SK-N-SH treated with all-trans-retinoic acid at 6 μM for 48 hours (cell line): ENCODE measurements at regions not wholly inside any gene's neighbourhood (a gene's known extent, or its start where the extent isn't known, plus 50 kb on each side); places are given as distances from the start of the nearest gene placed in this dataset.
"Not testable (repeated sequence)": the region's sequence is repeated elsewhere in the genome, so short reads cannot be mapped to it uniquely, and the experiment has no call there.

Source experiments
- ATAC-seq: fragments of 200-7000 bp; cut with Tn5 transposase; 3 replicates; pipeline ENCODE4 v1.9.1; 2020; ENCODE audit warnings: mild to moderate bottlenecking, moderate library complexity
- ARNTL ChIP-seq: fragments of 450-650 bp; formaldehyde crosslinking; IDR thresholded peaks from 2 replicates; pipeline ENCODE4 v1.5.0; 2020; ENCODE audit warnings: low read depth, mild to moderate bottlenecking, moderate library complexity, borderline replicate concordance
- BACH2 ChIP-seq: fragments of 250-450 bp; sonication (Bioruptor Pico); IDR thresholded peaks from 2 replicates; pipeline ENCODE4 v1.9.0; 2021; ENCODE audit warnings: mild to moderate bottlenecking, borderline replicate concordance
- CSDC2 ChIP-seq: fragments of 250-450 bp; sonication (Bioruptor Pico); IDR thresholded peaks from 2 replicates; pipeline ENCODE4 v1.5.0; 2020; ENCODE audit warnings: mild to moderate bottlenecking, moderate library complexity
- ESRRG ChIP-seq: fragments of 250-450 bp; sonication (Bioruptor Pico); IDR thresholded peaks from 2 replicates; pipeline ENCODE4 v1.6.1; 2021; ENCODE audit warnings: mild to moderate bottlenecking
- GLIS3 ChIP-seq: fragments of 250-450 bp; sonication (Bioruptor Pico); IDR thresholded peaks from 2 replicates; pipeline ENCODE4 v1.5.0; 2020; ENCODE audit warnings: mild to moderate bottlenecking, moderate library complexity
- ISL1 ChIP-seq: fragments of 250-450 bp; sonication (Bioruptor Pico); IDR thresholded peaks from 2 replicates; pipeline ENCODE4 v2.1.2; 2022; ENCODE audit warnings: mild to moderate bottlenecking, moderate library complexity
- PATZ1 ChIP-seq: fragments of 250-450 bp; sonication (Bioruptor Pico); IDR thresholded peaks from 2 replicates; pipeline ENCODE4 v1.8.0; 2020; ENCODE audit warnings: mild to moderate bottlenecking, moderate library complexity, borderline replicate concordance
- PPARA ChIP-seq: fragments of 250-450 bp; sonication (Bioruptor Pico); IDR thresholded peaks from 2 replicates; pipeline ENCODE4 v1.5.0; 2020; ENCODE audit warnings: mild to moderate bottlenecking, borderline replicate concordance
- RARB ChIP-seq: fragments of 250-450 bp; sonication (Bioruptor Pico); IDR thresholded peaks from 2 replicates; pipeline ENCODE4 v1.8.0; 2021; ENCODE audit warnings: mild to moderate bottlenecking, moderate library complexity
- SNAI2 ChIP-seq: fragments of 250-450 bp; sonication (Bioruptor Pico); IDR thresholded peaks from 2 replicates; pipeline ENCODE4 v1.5.0; 2020; ENCODE audit warnings: mild to moderate bottlenecking, moderate library complexity
- TCF4 ChIP-seq: fragments of 250-450 bp; sonication (Bioruptor Pico); IDR thresholded peaks from 2 replicates; pipeline ENCODE4 v1.8.0; 2021; ENCODE audit warnings: mild to moderate bottlenecking, moderate library complexity, borderline replicate concordance
- TOX ChIP-seq: fragments of 250-450 bp; sonication (Bioruptor Pico); IDR thresholded peaks from 2 replicates; pipeline ENCODE4 v1.8.0; 2021; ENCODE audit warnings: mild to moderate bottlenecking, moderate library complexity, borderline replicate concordance
- TSHZ2 ChIP-seq: fragments of 250-450 bp; sonication (Bioruptor Pico); IDR thresholded peaks from 2 replicates; pipeline ENCODE4 v1.5.0; 2020; ENCODE audit warnings: mild to moderate bottlenecking, moderate library complexity
- ZC3H10 ChIP-seq: fragments of 250-450 bp; sonication (Bioruptor Pico); IDR thresholded peaks from 2 replicates; pipeline ENCODE4 v1.5.1; 2021; ENCODE audit warnings: mild to moderate bottlenecking, moderate library complexity
- ZFP3 ChIP-seq: fragments of 250-450 bp; sonication (Bioruptor Pico); IDR thresholded peaks from 2 replicates; pipeline ENCODE4 v1.5.0; 2020; ENCODE audit warnings: mild to moderate bottlenecking, moderate library complexity
- ZFP30 ChIP-seq: fragments of 450-650 bp; formaldehyde crosslinking; IDR thresholded peaks from 2 replicates; pipeline ENCODE4 v1.5.0; 2022; ENCODE audit warnings: mild to moderate bottlenecking, moderate library complexity
- ZNF565 ChIP-seq: fragments of 450-650 bp; formaldehyde crosslinking; conservative IDR thresholded peaks from 2 replicates; pipeline ENCODE4 v1.5.0; 2020; ENCODE audit warnings: low read depth, mild to moderate bottlenecking, moderate library complexity
- ZNF70 ChIP-seq: fragments of 450-650 bp; formaldehyde crosslinking; IDR thresholded peaks from 2 replicates; pipeline ENCODE4 v1.5.0; 2020; ENCODE audit warnings: mild to moderate bottlenecking, moderate library complexity
- ZNF8 ChIP-seq: fragments of 450-650 bp; formaldehyde crosslinking; IDR thresholded peaks from 2 replicates; pipeline ENCODE4 v1.5.0; 2020; ENCODE audit warnings: mild to moderate bottlenecking, moderate library complexity

GRCh38 chr1:9442986-9443385 is 96.3 kb upstream of the SLC25A33 start (continued):
- TF ChIP-seq TSHZ2 (CRISPR knock-in tag) = no peak
- TF ChIP-seq ZFP30 (CRISPR knock-in tag) = no peak
- no peak for TF ChIP-seq ZNF565
- no peak for TF ChIP-seq ZC3H10 (CRISPR knock-in tag)
- no peak for TF ChIP-seq PATZ1 (CRISPR knock-in tag)
- TF ChIP-seq TCF4 = no peak
- no peak for TF ChIP-seq GLIS3 (CRISPR knock-in tag)
- no peak for TF ChIP-seq ARNTL
- TF ChIP-seq RARB (CRISPR knock-in tag) = no peak
- TF ChIP-seq CSDC2 (CRISPR knock-in tag) = no peak
- TF ChIP-seq ZFP3 (CRISPR knock-in tag) = no peak
- TF ChIP-seq ESRRG = no peak

GRCh38 chr1:9443913-9444445 is 95.3 kb upstream of the SLC25A33 start:
- ATAC-seq = no peak
- no peak for TF ChIP-seq TOX
- TF ChIP-seq ZNF70 = no peak
- no peak for TF ChIP-seq ZNF565
- no peak for TF ChIP-seq ZFP3 (CRISPR knock-in tag)
- no peak for TF ChIP-seq ZC3H10 (CRISPR knock-in tag)
- no peak for TF ChIP-seq ISL1 (CRISPR knock-in tag)
- TF ChIP-seq BACH2 (CRISPR knock-in tag) = no peak
- no peak for TF ChIP-seq RARB (CRISPR knock-in tag)
- TF ChIP-seq PPARA = no peak
- no peak for TF ChIP-seq ZNF8 (CRISPR knock-in tag)
- no peak for TF ChIP-seq ARNTL
- TF ChIP-seq ESRRG = no peak
- no peak for TF ChIP-seq SNAI2 (CRISPR knock-in tag)
- no peak for TF ChIP-seq TSHZ2 (CRISPR knock-in tag)

GRCh38 chr1:9444532-9444931 is 94.7 kb upstream of the SLC25A33 start:
- no peak for ATAC-seq
- TF ChIP-seq SNAI2 (CRISPR knock-in tag) (no peak), ZNF565 (no peak), ZNF70 (no peak), PPARA (no peak), TCF4 (no peak), BACH2 (CRISPR knock-in tag) (no peak), TOX (no peak)

GRCh38 chr1:9445081-9445480 is 94.2 kb upstream of the SLC25A33 start:
- ATAC-seq = not testable (repeated sequence)

- ATAC-seq = no peak
- no peak for TF ChIP-seq ZFP30 (CRISPR knock-in tag)
- TF ChIP-seq PATZ1 (CRISPR knock-in tag) = no peak
- TF ChIP-seq TOX = no peak
- no peak for TF ChIP-seq ZNF565
These were observed 91.9 kb upstream of the SLC25A33 start for GRCh38 chr1:9447215-9447960.
